SU-DHL-6 (cell line): ENCODE measurements at regions not wholly inside any gene's neighbourhood (a gene's known extent, or its start where the extent isn't known, plus 50 kb on each side); places are given as distances from the start of the nearest gene placed in this dataset.

ENCODE experiments used
- EZH2phosphoT487 ChIP-seq: fragments of 200-600 bp; sonication (generic), shearing (Covaris generic); conservative IDR thresholded peaks from 2 replicates; pipeline ENCODE4 v1.6.1; 2018; ENCODE audit warnings: mild to moderate bottlenecking, antibody characterized with exemption, low read length, moderate library complexity, mixed read lengths
- TF ChIP-seq, protein P1 (sequence below): fragments of 200-600 bp; sonication (generic); IDR thresholded peaks from one replicate; pipeline ENCODE4 v1.5.1; 2017; ENCODE audit warnings: antibody characterized with exemption, mild to moderate bottlenecking, low read length, moderate library complexity; ENCODE audit not compliant: insufficient read depth, poor library complexity, severe bottlenecking

DNA sequence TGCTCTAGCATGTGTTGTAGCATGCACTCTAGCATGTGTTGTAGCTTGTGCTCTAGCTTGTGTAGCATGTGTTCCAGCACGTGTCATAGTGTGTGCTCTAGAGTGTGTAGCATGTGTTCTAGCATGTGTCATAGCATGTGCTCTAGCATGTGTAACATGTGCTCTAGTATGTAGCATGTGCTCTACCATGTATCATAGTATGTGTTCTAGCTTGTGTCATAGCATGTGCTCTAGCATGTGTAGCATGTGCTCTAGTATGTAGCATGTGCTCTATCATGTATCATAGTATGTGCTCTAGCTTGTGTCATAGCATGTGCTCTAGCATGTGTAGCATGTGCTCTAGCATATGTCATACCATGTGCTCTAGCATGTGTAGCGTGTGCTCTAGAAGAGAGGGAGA is 255.3 kb downstream of the ICE1 start:
- TF ChIP-seq, protein P1, sequence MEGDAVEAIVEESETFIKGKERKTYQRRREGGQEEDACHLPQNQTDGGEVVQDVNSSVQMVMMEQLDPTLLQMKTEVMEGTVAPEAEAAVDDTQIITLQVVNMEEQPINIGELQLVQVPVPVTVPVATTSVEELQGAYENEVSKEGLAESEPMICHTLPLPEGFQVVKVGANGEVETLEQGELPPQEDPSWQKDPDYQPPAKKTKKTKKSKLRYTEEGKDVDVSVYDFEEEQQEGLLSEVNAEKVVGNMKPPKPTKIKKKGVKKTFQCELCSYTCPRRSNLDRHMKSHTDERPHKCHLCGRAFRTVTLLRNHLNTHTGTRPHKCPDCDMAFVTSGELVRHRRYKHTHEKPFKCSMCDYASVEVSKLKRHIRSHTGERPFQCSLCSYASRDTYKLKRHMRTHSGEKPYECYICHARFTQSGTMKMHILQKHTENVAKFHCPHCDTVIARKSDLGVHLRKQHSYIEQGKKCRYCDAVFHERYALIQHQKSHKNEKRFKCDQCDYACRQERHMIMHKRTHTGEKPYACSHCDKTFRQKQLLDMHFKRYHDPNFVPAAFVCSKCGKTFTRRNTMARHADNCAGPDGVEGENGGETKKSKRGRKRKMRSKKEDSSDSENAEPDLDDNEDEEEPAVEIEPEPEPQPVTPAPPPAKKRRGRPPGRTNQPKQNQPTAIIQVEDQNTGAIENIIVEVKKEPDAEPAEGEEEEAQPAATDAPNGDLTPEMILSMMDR, result no peak
- TF ChIP-seq EZH2phosphoT487, result no peak
